ENCODE measurements at regions not wholly inside any gene's neighbourhood (a gene's known extent, or its start where the extent isn't known, plus 50 kb on each side); places are given as distances from the start of the nearest gene placed in this dataset.

DNA sequence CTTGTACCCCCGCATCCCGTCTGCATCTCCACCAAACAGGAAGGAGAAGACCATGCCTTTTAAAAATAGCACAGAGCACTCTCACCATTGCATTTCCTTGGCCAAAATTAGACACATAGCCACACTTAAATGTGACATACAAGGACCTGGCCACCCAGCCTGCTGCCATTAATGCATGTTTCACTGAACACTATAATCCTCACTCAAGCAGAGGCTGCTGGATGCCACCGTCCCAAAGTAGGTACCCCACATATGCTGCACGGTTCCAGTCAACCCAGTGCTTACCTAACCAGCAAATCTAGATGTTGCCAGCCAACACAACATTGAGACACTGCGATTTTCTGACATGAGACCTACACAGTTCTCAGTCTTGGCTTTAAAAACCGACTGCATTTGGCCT, 107.7 kb downstream of the ADSS2 start:
- TF ChIP-seq, protein P1, sequence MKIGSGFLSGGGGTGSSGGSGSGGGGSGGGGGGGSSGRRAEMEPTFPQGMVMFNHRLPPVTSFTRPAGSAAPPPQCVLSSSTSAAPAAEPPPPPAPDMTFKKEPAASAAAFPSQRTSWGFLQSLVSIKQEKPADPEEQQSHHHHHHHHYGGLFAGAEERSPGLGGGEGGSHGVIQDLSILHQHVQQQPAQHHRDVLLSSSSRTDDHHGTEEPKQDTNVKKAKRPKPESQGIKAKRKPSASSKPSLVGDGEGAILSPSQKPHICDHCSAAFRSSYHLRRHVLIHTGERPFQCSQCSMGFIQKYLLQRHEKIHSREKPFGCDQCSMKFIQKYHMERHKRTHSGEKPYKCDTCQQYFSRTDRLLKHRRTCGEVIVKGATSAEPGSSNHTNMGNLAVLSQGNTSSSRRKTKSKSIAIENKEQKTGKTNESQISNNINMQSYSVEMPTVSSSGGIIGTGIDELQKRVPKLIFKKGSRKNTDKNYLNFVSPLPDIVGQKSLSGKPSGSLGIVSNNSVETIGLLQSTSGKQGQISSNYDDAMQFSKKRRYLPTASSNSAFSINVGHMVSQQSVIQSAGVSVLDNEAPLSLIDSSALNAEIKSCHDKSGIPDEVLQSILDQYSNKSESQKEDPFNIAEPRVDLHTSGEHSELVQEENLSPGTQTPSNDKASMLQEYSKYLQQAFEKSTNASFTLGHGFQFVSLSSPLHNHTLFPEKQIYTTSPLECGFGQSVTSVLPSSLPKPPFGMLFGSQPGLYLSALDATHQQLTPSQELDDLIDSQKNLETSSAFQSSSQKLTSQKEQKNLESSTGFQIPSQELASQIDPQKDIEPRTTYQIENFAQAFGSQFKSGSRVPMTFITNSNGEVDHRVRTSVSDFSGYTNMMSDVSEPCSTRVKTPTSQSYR (CRISPR knock-in tag; IDR thresholded peaks at IDR 0.05): no peak
- TF ChIP-seq, protein P2, sequence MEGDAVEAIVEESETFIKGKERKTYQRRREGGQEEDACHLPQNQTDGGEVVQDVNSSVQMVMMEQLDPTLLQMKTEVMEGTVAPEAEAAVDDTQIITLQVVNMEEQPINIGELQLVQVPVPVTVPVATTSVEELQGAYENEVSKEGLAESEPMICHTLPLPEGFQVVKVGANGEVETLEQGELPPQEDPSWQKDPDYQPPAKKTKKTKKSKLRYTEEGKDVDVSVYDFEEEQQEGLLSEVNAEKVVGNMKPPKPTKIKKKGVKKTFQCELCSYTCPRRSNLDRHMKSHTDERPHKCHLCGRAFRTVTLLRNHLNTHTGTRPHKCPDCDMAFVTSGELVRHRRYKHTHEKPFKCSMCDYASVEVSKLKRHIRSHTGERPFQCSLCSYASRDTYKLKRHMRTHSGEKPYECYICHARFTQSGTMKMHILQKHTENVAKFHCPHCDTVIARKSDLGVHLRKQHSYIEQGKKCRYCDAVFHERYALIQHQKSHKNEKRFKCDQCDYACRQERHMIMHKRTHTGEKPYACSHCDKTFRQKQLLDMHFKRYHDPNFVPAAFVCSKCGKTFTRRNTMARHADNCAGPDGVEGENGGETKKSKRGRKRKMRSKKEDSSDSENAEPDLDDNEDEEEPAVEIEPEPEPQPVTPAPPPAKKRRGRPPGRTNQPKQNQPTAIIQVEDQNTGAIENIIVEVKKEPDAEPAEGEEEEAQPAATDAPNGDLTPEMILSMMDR (IDR thresholded peaks at IDR 0.05): no peak
- TF ChIP-seq SOX15 (CRISPR knock-in tag; IDR thresholded peaks at IDR 0.05): no peak
- TF ChIP-seq, protein P3, sequence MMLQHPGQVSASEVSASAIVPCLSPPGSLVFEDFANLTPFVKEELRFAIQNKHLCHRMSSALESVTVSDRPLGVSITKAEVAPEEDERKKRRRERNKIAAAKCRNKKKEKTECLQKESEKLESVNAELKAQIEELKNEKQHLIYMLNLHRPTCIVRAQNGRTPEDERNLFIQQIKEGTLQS (CRISPR knock-in tag; conservative IDR thresholded peaks at IDR 0.05): no peak
- TF ChIP-seq GABPB1 (CRISPR knock-in tag; IDR thresholded peaks at IDR 0.05): no peak
- TF ChIP-seq, protein P4, sequence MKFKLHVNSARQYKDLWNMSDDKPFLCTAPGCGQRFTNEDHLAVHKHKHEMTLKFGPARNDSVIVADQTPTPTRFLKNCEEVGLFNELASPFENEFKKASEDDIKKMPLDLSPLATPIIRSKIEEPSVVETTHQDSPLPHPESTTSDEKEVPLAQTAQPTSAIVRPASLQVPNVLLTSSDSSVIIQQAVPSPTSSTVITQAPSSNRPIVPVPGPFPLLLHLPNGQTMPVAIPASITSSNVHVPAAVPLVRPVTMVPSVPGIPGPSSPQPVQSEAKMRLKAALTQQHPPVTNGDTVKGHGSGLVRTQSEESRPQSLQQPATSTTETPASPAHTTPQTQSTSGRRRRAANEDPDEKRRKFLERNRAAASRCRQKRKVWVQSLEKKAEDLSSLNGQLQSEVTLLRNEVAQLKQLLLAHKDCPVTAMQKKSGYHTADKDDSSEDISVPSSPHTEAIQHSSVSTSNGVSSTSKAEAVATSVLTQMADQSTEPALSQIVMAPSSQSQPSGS (CRISPR knock-in tag; IDR thresholded peaks at IDR 0.05; ENCODE audit: borderline replicate concordance, low read depth): no peak
- TF ChIP-seq ETV6 (CRISPR knock-in tag; IDR thresholded peaks at IDR 0.05): no peak
- no peak for TF ChIP-seq FOXJ3 (CRISPR knock-in tag; IDR thresholded peaks at IDR 0.05; ENCODE audit: borderline replicate concordance)
